Neural cell (in vitro differentiated cells): ENCODE measurements at regions not wholly inside any gene's neighbourhood (a gene's known extent, or its start where the extent isn't known, plus 50 kb on each side); places are given as distances from the start of the nearest gene placed in this dataset.

ENCODE experiments used
- EP300 ChIP-seq: fragments of 450-650 bp; conservative IDR thresholded peaks from 2 replicates; pipeline ENCODE4 v1.6.1; 2014; ENCODE audit warnings: antibody characterized with exemption, mild to moderate bottlenecking, moderate library complexity; ENCODE audit not compliant: poor library complexity, severe bottlenecking
- MXI1 ChIP-seq: fragments of 450-650 bp; conservative IDR thresholded peaks from 2 replicates; pipeline ENCODE4 v1.6.1; 2014; ENCODE audit warnings: antibody characterized with exemption, mild to moderate bottlenecking; ENCODE audit not compliant: poor library complexity, severe bottlenecking
- TF ChIP-seq, protein P1 (sequence below): fragments of 450-650 bp; IDR thresholded peaks from 2 replicates; pipeline ENCODE4 v1.5.1; 2014; ENCODE audit warnings: antibody characterized with exemption, mild to moderate bottlenecking, moderate library complexity; ENCODE audit not compliant: poor library complexity, severe bottlenecking
- TF ChIP-seq, protein P2 (sequence below): IDR thresholded peaks from 2 replicates; pipeline ENCODE4 v1.6.1; 2012; ENCODE audit warnings: borderline replicate concordance

DNA sequence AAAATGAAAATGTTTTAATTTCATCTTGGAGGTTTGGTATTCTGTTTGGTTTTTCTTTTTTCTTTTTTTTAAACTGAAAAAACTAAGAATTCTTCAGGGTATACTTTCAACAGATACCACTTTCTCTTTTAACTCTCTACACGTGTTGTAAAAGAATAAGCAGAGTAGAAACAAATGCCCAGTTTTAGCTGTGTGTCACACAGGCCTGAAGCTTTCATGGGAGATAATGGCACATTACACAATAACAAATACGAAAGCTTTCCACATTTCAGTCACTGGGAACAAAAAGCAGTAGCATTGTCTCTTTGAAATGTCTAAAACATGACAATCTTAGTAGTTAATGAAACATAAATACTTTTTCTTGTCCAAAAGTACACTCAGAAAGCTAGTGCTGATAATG lies 818.5 kb downstream of the TBL1XR1 start:
- TF ChIP-seq, protein P1, sequence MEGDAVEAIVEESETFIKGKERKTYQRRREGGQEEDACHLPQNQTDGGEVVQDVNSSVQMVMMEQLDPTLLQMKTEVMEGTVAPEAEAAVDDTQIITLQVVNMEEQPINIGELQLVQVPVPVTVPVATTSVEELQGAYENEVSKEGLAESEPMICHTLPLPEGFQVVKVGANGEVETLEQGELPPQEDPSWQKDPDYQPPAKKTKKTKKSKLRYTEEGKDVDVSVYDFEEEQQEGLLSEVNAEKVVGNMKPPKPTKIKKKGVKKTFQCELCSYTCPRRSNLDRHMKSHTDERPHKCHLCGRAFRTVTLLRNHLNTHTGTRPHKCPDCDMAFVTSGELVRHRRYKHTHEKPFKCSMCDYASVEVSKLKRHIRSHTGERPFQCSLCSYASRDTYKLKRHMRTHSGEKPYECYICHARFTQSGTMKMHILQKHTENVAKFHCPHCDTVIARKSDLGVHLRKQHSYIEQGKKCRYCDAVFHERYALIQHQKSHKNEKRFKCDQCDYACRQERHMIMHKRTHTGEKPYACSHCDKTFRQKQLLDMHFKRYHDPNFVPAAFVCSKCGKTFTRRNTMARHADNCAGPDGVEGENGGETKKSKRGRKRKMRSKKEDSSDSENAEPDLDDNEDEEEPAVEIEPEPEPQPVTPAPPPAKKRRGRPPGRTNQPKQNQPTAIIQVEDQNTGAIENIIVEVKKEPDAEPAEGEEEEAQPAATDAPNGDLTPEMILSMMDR, result no peak
- peak; percentile 22 for TF ChIP-seq EP300
- no peak for TF ChIP-seq MXI1
- TF ChIP-seq, protein P2, sequence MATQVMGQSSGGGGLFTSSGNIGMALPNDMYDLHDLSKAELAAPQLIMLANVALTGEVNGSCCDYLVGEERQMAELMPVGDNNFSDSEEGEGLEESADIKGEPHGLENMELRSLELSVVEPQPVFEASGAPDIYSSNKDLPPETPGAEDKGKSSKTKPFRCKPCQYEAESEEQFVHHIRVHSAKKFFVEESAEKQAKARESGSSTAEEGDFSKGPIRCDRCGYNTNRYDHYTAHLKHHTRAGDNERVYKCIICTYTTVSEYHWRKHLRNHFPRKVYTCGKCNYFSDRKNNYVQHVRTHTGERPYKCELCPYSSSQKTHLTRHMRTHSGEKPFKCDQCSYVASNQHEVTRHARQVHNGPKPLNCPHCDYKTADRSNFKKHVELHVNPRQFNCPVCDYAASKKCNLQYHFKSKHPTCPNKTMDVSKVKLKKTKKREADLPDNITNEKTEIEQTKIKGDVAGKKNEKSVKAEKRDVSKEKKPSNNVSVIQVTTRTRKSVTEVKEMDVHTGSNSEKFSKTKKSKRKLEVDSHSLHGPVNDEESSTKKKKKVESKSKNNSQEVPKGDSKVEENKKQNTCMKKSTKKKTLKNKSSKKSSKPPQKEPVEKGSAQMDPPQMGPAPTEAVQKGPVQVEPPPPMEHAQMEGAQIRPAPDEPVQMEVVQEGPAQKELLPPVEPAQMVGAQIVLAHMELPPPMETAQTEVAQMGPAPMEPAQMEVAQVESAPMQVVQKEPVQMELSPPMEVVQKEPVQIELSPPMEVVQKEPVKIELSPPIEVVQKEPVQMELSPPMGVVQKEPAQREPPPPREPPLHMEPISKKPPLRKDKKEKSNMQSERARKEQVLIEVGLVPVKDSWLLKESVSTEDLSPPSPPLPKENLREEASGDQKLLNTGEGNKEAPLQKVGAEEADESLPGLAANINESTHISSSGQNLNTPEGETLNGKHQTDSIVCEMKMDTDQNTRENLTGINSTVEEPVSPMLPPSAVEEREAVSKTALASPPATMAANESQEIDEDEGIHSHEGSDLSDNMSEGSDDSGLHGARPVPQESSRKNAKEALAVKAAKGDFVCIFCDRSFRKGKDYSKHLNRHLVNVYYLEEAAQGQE, result no peak
